ENCODE measurements at regions not wholly inside any gene's neighbourhood (a gene's known extent, or its start where the extent isn't known, plus 50 kb on each side); places are given as distances from the start of the nearest gene placed in this dataset.

- intact Hi-C loops (cut with micrococcal nuclease) = no loop called here
Observed at GRCh38 chr4:14225688-14226207, 598.2 kb upstream of the BOD1L1 start.

DNA sequence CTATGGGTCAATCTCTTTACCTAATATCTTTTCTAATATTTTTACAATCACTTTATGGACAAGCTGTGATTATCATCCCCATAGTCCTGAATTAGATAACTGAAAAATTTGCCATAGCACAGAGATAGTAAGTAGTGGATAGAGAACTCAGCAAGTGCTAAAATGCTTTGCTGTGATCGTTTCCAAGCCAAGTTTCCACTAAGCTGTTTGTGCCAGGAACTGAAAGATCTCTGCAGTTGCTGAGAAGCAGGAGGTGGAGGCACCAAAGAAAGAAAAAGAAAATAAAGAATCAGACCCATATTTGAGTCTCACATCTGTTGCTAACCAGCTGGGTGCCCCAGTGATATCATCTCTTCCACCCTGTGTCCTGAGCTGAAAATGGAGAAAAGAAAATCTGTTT, 605.6 kb upstream of the BOD1L1 start:
- intact Hi-C loops (cut with micrococcal nuclease) = no loop called here

GRCh38 chr4:14234307-14234706, 606.8 kb upstream of the BOD1L1 start:
- intact Hi-C loops (cut with micrococcal nuclease) = no loop called here

GRCh38 chr4:14236359-14236758, 608.8 kb upstream of the BOD1L1 start:
- intact Hi-C loops (cut with micrococcal nuclease) = no loop called here

DNA sequence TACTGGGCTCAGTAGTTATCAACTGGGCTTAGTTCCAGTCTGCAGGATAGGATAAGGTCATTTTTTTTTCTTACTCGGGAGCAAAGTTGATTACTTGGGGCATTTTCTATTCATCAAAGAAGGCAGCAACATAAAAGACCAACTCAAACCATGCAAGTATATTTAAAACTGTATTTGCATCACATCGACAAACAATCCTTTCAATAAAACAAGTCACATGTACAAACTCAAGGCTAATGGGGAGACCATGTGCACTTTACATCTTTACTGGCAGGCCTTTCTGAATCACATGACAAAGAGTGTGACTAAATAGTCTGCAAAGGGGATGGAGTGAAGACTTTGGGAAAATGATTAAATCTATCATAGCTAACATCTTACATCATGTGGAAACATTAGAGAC, 610.4 kb upstream of the BOD1L1 start:
- intact Hi-C loops (cut with micrococcal nuclease) = no loop called here

DNA sequence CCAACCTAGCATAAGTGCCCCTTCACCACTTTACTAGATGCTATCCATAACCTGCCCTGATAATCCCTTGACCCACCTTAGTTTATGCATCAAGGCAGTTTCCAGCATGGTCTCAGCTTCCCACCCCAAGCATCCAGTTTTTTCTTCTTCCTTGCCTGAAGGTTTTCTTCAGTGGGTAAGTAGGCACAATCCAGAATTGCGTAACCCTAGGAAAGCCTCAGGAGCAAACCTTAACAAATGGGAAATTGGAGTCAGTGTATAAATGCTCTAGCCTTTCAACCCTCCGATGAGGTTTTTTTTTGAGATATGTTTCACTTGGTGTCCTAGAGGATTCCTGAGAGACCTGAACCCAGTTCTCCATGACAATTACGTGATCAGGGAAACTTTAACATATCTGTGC, 614.0 kb upstream of the BOD1L1 start:
- intact Hi-C loops (cut with micrococcal nuclease) = no loop called here

GRCh38 chr4:14247767-14248166, 620.2 kb upstream of the BOD1L1 start:
- intact Hi-C loops (cut with micrococcal nuclease) = no loop called here

DNA sequence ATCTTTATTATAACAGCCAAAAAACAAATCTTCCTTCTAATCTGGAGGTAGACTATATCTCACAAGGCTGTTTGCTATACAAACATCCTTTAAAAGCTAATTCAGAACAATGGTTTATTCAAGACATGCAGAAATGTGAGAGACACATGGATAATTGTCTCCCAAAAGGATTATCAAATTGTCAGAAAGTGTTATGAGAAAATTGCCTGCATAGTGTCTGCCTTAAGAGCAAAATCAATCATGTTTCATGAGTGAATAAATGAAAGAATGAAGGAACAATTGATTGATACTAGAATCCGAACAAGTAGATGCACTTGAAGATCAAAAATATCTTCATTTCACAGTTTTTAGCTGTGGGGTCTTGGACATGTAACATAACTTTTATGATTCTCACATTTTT, 621.7 kb upstream of the BOD1L1 start:
- intact Hi-C loops (cut with micrococcal nuclease) = no loop called here

- intact Hi-C loops (cut with micrococcal nuclease) = loop anchor here (2.0 kb wide), 1 partner anchor 597 kb away; no protein-coding TSS in a partner anchor
Observed at GRCh38 chr4:14254252-14254651, 626.7 kb upstream of the BOD1L1 start.

- intact Hi-C loops (cut with micrococcal nuclease) = loop anchor here (2.0 kb wide), 1 partner anchor 598 kb away; no protein-coding TSS in a partner anchor
Observed at GRCh38 chr4:14254926-14255325, 627.4 kb upstream of the BOD1L1 start.

DNA sequence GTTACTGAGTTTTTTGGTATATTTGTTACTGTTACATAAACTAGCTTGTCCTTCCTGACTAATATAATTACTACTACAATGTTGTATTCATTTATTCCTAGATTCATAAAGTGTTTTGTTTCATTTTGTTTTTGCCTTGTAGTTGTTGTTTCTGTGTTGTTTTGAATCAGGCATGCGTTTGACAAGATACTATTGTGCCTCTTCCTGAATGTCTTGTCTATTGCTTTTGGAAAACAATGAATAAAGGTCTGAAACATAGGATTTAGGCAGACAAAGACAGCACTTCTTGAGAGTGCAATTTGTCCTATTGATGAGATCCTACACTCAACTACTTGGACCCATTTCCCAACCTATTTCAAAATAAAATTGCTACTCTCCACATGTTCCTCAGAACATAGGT, 630.4 kb upstream of the BOD1L1 start:
- intact Hi-C loops (cut with micrococcal nuclease) = no loop called here

GRCh38 chr4:14259936-14260335, 632.4 kb upstream of the BOD1L1 start:
- intact Hi-C loops (cut with micrococcal nuclease) = no loop called here

GRCh38 chr4:14260591-14260990, 633.1 kb upstream of the BOD1L1 start:
- intact Hi-C loops (cut with micrococcal nuclease) = no loop called here

DNA sequence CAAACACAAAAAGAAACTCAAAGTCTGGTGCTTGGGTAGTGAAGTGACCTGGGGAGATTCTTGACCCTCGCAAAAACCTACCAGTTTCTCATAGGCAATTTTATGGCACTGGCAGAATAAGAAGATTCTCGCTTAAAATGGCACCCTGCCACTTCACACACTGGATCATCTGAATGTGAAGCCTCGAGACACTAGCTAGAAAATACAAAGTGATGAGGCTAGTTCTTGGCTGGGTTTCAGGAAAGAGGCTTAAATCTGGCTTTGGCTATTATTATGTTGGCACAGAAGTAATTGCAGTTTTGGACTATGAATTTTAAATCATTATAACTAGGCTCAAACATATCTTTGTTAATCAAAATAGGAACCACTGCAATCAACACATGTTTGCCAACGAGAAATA, 634.7 kb upstream of the BOD1L1 start:
- intact Hi-C loops (cut with micrococcal nuclease) = no loop called here

GRCh38 chr4:14264437-14264836, 636.9 kb upstream of the BOD1L1 start:
- intact Hi-C loops (cut with micrococcal nuclease) = no loop called here

DNA sequence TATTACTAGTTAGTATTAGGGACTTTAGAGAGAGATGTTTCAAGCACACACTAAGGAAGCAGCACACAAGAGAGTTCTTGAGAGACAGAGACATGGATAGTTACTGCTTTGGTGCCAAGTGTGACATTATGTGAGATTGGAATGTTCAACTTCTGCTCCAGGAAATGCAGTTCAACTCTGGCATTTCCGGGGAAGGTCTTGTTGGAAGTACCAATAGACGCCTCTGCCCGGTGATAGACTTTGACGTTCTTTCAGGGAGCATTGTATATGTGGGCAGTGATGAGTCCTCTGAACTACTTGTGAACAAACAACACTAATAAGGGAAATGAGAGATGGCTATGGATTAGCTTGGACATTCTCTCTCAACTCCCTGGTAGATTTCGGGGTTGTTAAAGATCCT, 638.1 kb upstream of the BOD1L1 start:
- intact Hi-C loops (cut with micrococcal nuclease) = no loop called here

GRCh38 chr4:14267373-14268060, 640.0 kb upstream of the BOD1L1 start:
- intact Hi-C loops (cut with micrococcal nuclease) = no loop called here

- intact Hi-C loops (cut with micrococcal nuclease) = no loop called here
Observed at GRCh38 chr4:14269824-14270223, 642.3 kb upstream of the BOD1L1 start.

GRCh38 chr4:14272206-14272605, 644.7 kb upstream of the BOD1L1 start:
- intact Hi-C loops (cut with micrococcal nuclease) = no loop called here

DNA sequence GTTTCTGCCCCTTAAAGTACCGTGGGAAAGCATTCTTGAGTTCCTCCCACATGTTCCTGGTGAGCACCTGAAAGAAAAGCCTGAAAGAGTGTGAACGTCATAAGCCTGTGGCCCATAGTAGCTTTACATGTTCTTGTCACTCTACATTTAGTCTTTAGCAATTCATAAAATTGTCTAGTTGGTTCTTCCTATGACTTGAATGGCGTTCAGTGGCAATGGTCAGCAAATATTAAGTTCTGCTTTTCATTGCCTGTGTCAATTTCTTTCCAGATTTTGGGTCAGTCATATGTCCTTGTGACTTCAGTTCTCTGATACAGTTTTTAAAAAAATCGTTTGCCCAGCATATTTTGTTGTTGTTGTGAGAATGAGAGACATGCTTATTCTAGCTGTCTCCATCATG, 650.0 kb upstream of the BOD1L1 start:
- intact Hi-C loops (cut with micrococcal nuclease) = no loop called here

GRCh38 chr4:14280567-14280966, 653.0 kb upstream of the BOD1L1 start:
- intact Hi-C loops (cut with micrococcal nuclease) = no loop called here

- intact Hi-C loops (cut with micrococcal nuclease) = no loop called here
Observed at GRCh38 chr4:14284578-14284977, 657.1 kb upstream of the BOD1L1 start.

DNA sequence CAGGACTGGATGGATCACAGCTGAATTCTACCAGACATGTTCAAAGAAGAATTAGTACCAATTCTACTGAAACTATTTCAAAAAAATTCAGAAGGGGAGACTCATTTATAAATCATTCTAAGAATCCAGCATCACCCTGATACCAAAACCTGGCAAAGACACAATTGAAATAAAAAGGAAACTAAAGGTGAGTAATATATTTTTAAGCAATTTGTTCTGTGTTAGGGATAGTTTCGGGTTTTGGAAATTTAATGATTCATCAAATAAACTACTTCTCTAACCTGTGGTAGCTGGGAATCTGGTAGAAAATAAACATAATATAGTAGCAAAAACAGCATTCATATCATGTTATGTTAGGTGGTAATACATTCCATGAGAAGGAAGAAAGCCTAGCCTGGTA, 662.2 kb upstream of the BOD1L1 start:
- intact Hi-C loops (cut with micrococcal nuclease) = no loop called here
